IMR-90 (cell line): ENCODE measurements at regions not wholly inside any gene's neighbourhood (a gene's known extent, or its start where the extent isn't known, plus 50 kb on each side); places are given as distances from the start of the nearest gene placed in this dataset.

Experiments used
- ATAC-seq: fragments of 200-7000 bp; cut with Tn5 transposase; 2 replicates; pipeline ENCODE4 v1.9.1; 2020; ENCODE audit warnings: low read depth, mild to moderate bottlenecking, moderate library complexity
- BruUV-seq: library from RNA; stranded (reverse); fragments of 400-500 nt; replicated peaks from 2 replicates; lab custom pipeline; 2021; lab: Mats Ljungman, UMichigan
- CTCF ChIA-PET: fragments of 300-600 bp; formaldehyde crosslinking; extraction: SDS; loops from one replicate; lab custom pipeline; 2021; ENCODE audit warnings: antibody characterized with exemption; lab: Yijun Ruan, JAX
- POLR2A ChIA-PET: fragments of 300-600 bp; sonication (Branson Sonifier 250); formaldehyde crosslinking; loops from one replicate; lab custom pipeline; 2022; ENCODE audit warnings: antibody characterized with exemption; ENCODE audit not compliant: unreplicated experiment; lab: Charles Lee
- DNase-seq: peaks from one replicate; pipeline ENCODE4 v3.0.0; 2013
- H2AFZ ChIP-seq: replicated peaks from 2 replicates; pipeline ENCODE3; 2013; ENCODE audit warnings: low read length, mild to moderate bottlenecking; ENCODE audit not compliant: poor library complexity
- H2AK5ac ChIP-seq: 2 replicates; pipeline ENCODE4 v1.6.1; 2013; ENCODE audit warnings: low read depth, low read length, inconsistent platforms
- H2AK9ac ChIP-seq: replicated peaks from 2 replicates; pipeline ENCODE3; 2013; ENCODE audit warnings: mild to moderate bottlenecking, low read depth, low read length, moderate library complexity; ENCODE audit not compliant: poor library complexity
- H2BK120ac ChIP-seq: 2 replicates; pipeline ENCODE4 v1.6.1; 2013; ENCODE audit warnings: low read depth, low read length, inconsistent platforms
- H2BK15ac ChIP-seq: 3 replicates; pipeline ENCODE4 v1.6.1; 2013; ENCODE audit warnings: low read depth, low read length, inconsistent platforms
- H2BK20ac ChIP-seq: 2 replicates; pipeline ENCODE4 v1.6.1; 2013; ENCODE audit warnings: low read depth, mild to moderate bottlenecking, inconsistent platforms, low read length, moderate library complexity
- H2BK5ac ChIP-seq: 2 replicates; pipeline ENCODE4 v1.6.1; 2013; ENCODE audit warnings: mild to moderate bottlenecking, low read depth, low read length, inconsistent platforms; ENCODE audit not compliant: poor library complexity, severe bottlenecking
- H3K14ac ChIP-seq: replicated peaks from 2 replicates; pipeline ENCODE4 v1.6.1; 2013; ENCODE audit warnings: low read depth, low read length, inconsistent platforms
- H3K18ac ChIP-seq: 2 replicates; pipeline ENCODE4 v1.6.1; 2013; ENCODE audit warnings: low read depth, low read length, control low read depth
- H3K23ac ChIP-seq: 2 replicates; pipeline ENCODE4 v1.6.1; 2013; ENCODE audit warnings: low read depth, low read length, inconsistent platforms
- H3K27ac ChIP-seq: 2 replicates; pipeline ENCODE4 v1.5.1; 2013; ENCODE audit warnings: mild to moderate bottlenecking, control low read depth, low read length; ENCODE audit not compliant: insufficient read depth
- H3K27me3 ChIP-seq: 2 replicates; pipeline ENCODE4 v1.6.1; 2013; ENCODE audit warnings: low read length; ENCODE audit not compliant: control insufficient read depth, insufficient read depth
- H3K36me3 ChIP-seq: 2 replicates; pipeline ENCODE4 v1.6.1; 2013; ENCODE audit warnings: low read length, mixed read lengths; ENCODE audit not compliant: control insufficient read depth, insufficient read depth
- H3K4ac ChIP-seq: 2 replicates; pipeline ENCODE4 v1.6.1; 2013; ENCODE audit warnings: low read depth, low read length, inconsistent platforms
- H3K4me1 ChIP-seq: 2 replicates; pipeline ENCODE4 v1.6.1; 2013; ENCODE audit warnings: low read length, mixed read lengths; ENCODE audit not compliant: control insufficient read depth, insufficient read depth
- H3K4me2 ChIP-seq: 2 replicates; pipeline ENCODE4 v1.6.1; 2013; ENCODE audit warnings: low read depth, mild to moderate bottlenecking, control low read depth, low read length, moderate library complexity
- H3K4me3 ChIP-seq: 2 replicates; pipeline ENCODE4 v1.5.1; 2013; ENCODE audit warnings: low read depth, mild to moderate bottlenecking, control low read depth, low read length, moderate library complexity; ENCODE audit not compliant: insufficient read depth
- H3K56ac ChIP-seq: 2 replicates; pipeline ENCODE4 v1.6.1; 2013; ENCODE audit warnings: low read length, inconsistent platforms; ENCODE audit not compliant: insufficient read depth; ENCODE audit errors: extremely low read depth
- H3K79me1 ChIP-seq, 2 experiments: 2 replicates each; pipeline ENCODE4 v1.6.1; 2013; ENCODE audit warnings: low read length in 2 of 2, inconsistent platforms in 1 of 2, low read depth in 1 of 2
- H3K9ac ChIP-seq: 2 replicates; pipeline ENCODE4 v1.6.1; 2013; ENCODE audit warnings: low read depth, low read length, control low read depth
- H3K9me1 ChIP-seq: 2 replicates; pipeline ENCODE4 v1.6.1; 2013; ENCODE audit warnings: low read length, inconsistent platforms; ENCODE audit not compliant: insufficient read depth
- H3K9me3 ChIP-seq: 2 replicates; pipeline ENCODE4 v1.6.1; 2013; ENCODE audit warnings: low read length; ENCODE audit not compliant: control insufficient read depth, insufficient read depth
- H4K20me1 ChIP-seq: 2 replicates; pipeline ENCODE4 v1.6.1; 2013; ENCODE audit warnings: low read length, inconsistent platforms; ENCODE audit not compliant: insufficient read depth
- H4K5ac ChIP-seq: 2 replicates; pipeline ENCODE4 v1.6.1; 2013; ENCODE audit warnings: mild to moderate bottlenecking, low read depth, low read length, control low read depth
- H4K8ac ChIP-seq, 2 experiments: 2 replicates each; pipeline ENCODE4 v1.6.1; 2013; ENCODE audit warnings: low read depth in 2 of 2, low read length in 2 of 2, control low read depth in 1 of 2, inconsistent platforms in 1 of 2
- H4K91ac ChIP-seq: 2 replicates; pipeline ENCODE4 v1.6.1; 2013; ENCODE audit warnings: low read depth, low read length, inconsistent platforms; ENCODE audit not compliant: insufficient read depth
- BHLHE40 ChIP-seq: fragments of 150-350 bp; IDR thresholded peaks from 2 replicates; pipeline ENCODE4 v1.6.1; 2016; ENCODE audit warnings: mild to moderate bottlenecking, low read depth, low read length
- CEBPB ChIP-seq: IDR thresholded peaks from 2 replicates; pipeline ENCODE4 v1.6.1; 2012; ENCODE audit warnings: low read depth, low read length, improper control_type of control experiment
- CHD1 ChIP-seq: IDR thresholded peaks from 2 replicates; pipeline ENCODE4 v1.6.1; 2012; ENCODE audit warnings: low read depth, low read length, improper control_type of control experiment
- CTCF ChIP-seq: conservative IDR thresholded peaks from 2 replicates; pipeline ENCODE4 v1.5.1; 2012; ENCODE audit warnings: mild to moderate bottlenecking, low read depth, low read length, improper control_type of control experiment
- ELK1 ChIP-seq: fragments of 150-350 bp; IDR thresholded peaks from 2 replicates; pipeline ENCODE4 v1.6.1; 2016; ENCODE audit warnings: low read depth, mild to moderate bottlenecking, low read length, moderate library complexity, borderline replicate concordance
- FOS ChIP-seq: fragments of 150-350 bp; IDR thresholded peaks from 2 replicates; pipeline ENCODE4 v1.6.1; 2016; ENCODE audit warnings: low read depth, low read length
- MAFK ChIP-seq: IDR thresholded peaks from 2 replicates; pipeline ENCODE4 v1.6.1; 2012; ENCODE audit warnings: low read depth, low read length, improper control_type of control experiment
- MAZ ChIP-seq: IDR thresholded peaks from 2 replicates; pipeline ENCODE4 v1.6.1; 2012; ENCODE audit warnings: low read depth, mild to moderate bottlenecking, low read length, improper control_type of control experiment, moderate library complexity, borderline replicate concordance
- MXI1 ChIP-seq: IDR thresholded peaks from 2 replicates; pipeline ENCODE4 v1.6.1; 2012; ENCODE audit warnings: low read depth, mild to moderate bottlenecking, low read length, moderate library complexity, borderline replicate concordance
- NFE2L2 ChIP-seq: fragments of 150-350 bp; IDR thresholded peaks from 2 replicates; pipeline ENCODE4 v1.6.1; 2016; ENCODE audit warnings: low read depth, mild to moderate bottlenecking, low read length
- POLR2A ChIP-seq: IDR thresholded peaks from 2 replicates; pipeline ENCODE4 v1.6.1; 2012; ENCODE audit warnings: mild to moderate bottlenecking, low read depth, low read length
- RAD21 ChIP-seq: IDR thresholded peaks from 2 replicates; pipeline ENCODE4 v1.6.1; 2012; ENCODE audit warnings: low read length, improper control_type of control experiment
- RCOR1 ChIP-seq: IDR thresholded peaks from 2 replicates; pipeline ENCODE4 v1.6.1; 2012; ENCODE audit warnings: mild to moderate bottlenecking, low read length, improper control_type of control experiment; ENCODE audit not compliant: insufficient replicate concordance
- RFX5 ChIP-seq: IDR thresholded peaks from 2 replicates; pipeline ENCODE4 v1.8.0; 2012; ENCODE audit warnings: low read depth, mild to moderate bottlenecking, low read length, moderate library complexity
- SMC3 ChIP-seq: fragments of 150-350 bp; IDR thresholded peaks from 2 replicates; pipeline ENCODE4 v1.6.1; 2016; ENCODE audit warnings: low read depth, mild to moderate bottlenecking, antibody characterized with exemption, low read length, moderate library complexity
- USF2 ChIP-seq: fragments of 150-350 bp; IDR thresholded peaks from 2 replicates; pipeline ENCODE4 v1.6.1; 2017; ENCODE audit warnings: mild to moderate bottlenecking, antibody characterized with exemption, low read length, low read depth
- WGBS, 2 experiments: methylation state at CpG; one replicate each; pipeline versions ENCODE4 v1.1.5 to v1.1.7; 2013; ENCODE audit warnings: missing lambda C conversion rate in 2 of 2; ENCODE audit not compliant: insufficient read length in 1 of 2; ENCODE audit errors: extremely low coverage in 2 of 2; 5-methylcytosine and 5-hydroxymethylcytosine counted together
- dilution Hi-C: fragments of 300-500 bp; cut with HindIII; formaldehyde crosslinking; loops from one replicate; pipeline ENCODE4 v1.14.3; 2018; ENCODE audit warnings: low sequenced_read_pairs; ENCODE audit not compliant: unreplicated experiment
- in situ Hi-C: fragments of 300-500 bp; cut with MboI; formaldehyde crosslinking; loops from 3 replicates; pipeline ENCODE4 v1.14.3; 2019; ENCODE audit warnings: low sequenced_read_pairs, inconsistent platforms, mixed read lengths
- intact Hi-C: fragments of 100-400 bp; cut with micrococcal nuclease; formaldehyde crosslinking; loops from 2 replicates; pipeline ENCODE4 v1.10.0; 2022

GRCh38 chr11:131185915-131186314 lies 184.5 kb upstream of the NTM start:
- WGBS, 2 experiments = 80% methylated on average over 2 of the region's 3 CpGs; no CpG with 5 or more reads in 1 of the 2 experiments
- H3K9me1 ChIP-seq = no peaks in the 10 kb centered on the region; the same call in 1 of the 2 replicates
- no peaks in the 10 kb centered on the region for H3K79me1 ChIP-seq
- no peak overlapping the region for H2AFZ ChIP-seq
- TF ChIP-seq RAD21 (no peak), SMC3 (no peak), USF2 (no peak), RFX5 (no peak), BHLHE40 (no peak), MXI1 (no peak), NFE2L2 (no peak), FOS (no peak), POLR2A (no peak), MAFK (no peak), CEBPB (no peak), CHD1 (no peak), ELK1 (no peak), CTCF (no peak), MAZ (no peak), RCOR1 (no peak)
- dilution Hi-C loops (no loop called here), in situ Hi-C loops (no loop called here), intact Hi-C loops (no loop called here)
- H3K18ac ChIP-seq = no peak overlapping the region
- no peak overlapping the region for H3K27ac ChIP-seq
- H3K56ac ChIP-seq = no peak overlapping the region
- H3K4me3 ChIP-seq = no peak overlapping the region
- H2AK5ac ChIP-seq = no peak overlapping the region
- ChIA-PET CTCF (no interaction called here), POLR2A (no interaction called here)
- H3K9me3 ChIP-seq = no peaks in the 10 kb centered on the region
- H4K8ac ChIP-seq = no peak overlapping the region
- BruUV-seq = no TSS peak
- H4K20me1 ChIP-seq = no peaks in the 10 kb centered on the region
- H3K4me2 ChIP-seq = no peak overlapping the region
- H4K5ac ChIP-seq = no peak overlapping the region
- no peak overlapping the region for H2BK20ac ChIP-seq
- H2AK9ac ChIP-seq = no peak overlapping the region
- H3K14ac ChIP-seq = no peak overlapping the region
- H4K91ac ChIP-seq = no peak overlapping the region
- ATAC-seq = no peak
- H3K23ac ChIP-seq = no peak overlapping the region
- no peaks in the 10 kb centered on the region for H3K4me1 ChIP-seq
- H3K27me3 ChIP-seq = peaks cover 12% of the 10 kb centered on the region
- no peak overlapping the region for H3K9ac ChIP-seq
- H3K36me3 ChIP-seq = no peaks in the 10 kb centered on the region
- H3K4ac ChIP-seq = no peak overlapping the region
- no peak for DNase-seq
- H2BK5ac ChIP-seq = no peak overlapping the region
- H2BK120ac ChIP-seq = no peak overlapping the region
- H2BK15ac ChIP-seq = no peak overlapping the region
